Ureter (tissue), 1 donor: ENCODE measurements at regions not wholly inside any gene's neighbourhood (a gene's known extent, or its start where the extent isn't known, plus 50 kb on each side); places are given as distances from the start of the nearest gene placed in this dataset.
"Not testable (repeated sequence)": the region's sequence is repeated elsewhere in the genome, so short reads cannot be mapped to it uniquely, and the experiment has no call there.

ENCODE experiments used
- DNase-seq: peaks from one replicate; pipeline ENCODE4 v3.0.0-alpha.2; 2020; ENCODE audit warnings: low spot score
- donor health status: DM: yes; HTN: yes; CAD: no.

GRCh38 chr5:88092358-88092757 is 176.3 kb downstream of the TMEM161B start:
- DNase-seq: no peak

GRCh38 chr5:88090506-88090905 is 178.1 kb downstream of the TMEM161B start:
- DNase-seq: no peak

GRCh38 chr5:88089719-88090390 is 178.8 kb downstream of the TMEM161B start:
- no peak for DNase-seq

DNA sequence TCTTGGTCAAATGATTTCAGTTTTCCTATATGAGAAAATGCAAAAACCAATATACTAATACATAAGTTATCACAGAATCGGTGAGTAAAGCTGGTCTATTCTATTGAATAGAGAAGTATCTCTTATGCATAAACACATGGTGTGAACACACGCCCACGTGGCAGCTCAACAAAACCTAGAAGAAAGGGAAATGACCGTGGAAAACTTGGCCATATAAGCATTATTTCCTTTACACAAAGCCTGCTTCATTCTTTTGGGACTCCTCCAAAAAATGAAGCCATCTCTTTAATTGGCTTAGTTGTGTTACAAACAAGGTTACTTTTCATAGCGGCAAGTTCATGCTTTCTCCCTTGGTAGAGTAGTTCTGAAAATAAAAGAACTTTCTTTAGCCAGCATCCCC is 183.2 kb downstream of the TMEM161B start:
- no peak for DNase-seq

DNA sequence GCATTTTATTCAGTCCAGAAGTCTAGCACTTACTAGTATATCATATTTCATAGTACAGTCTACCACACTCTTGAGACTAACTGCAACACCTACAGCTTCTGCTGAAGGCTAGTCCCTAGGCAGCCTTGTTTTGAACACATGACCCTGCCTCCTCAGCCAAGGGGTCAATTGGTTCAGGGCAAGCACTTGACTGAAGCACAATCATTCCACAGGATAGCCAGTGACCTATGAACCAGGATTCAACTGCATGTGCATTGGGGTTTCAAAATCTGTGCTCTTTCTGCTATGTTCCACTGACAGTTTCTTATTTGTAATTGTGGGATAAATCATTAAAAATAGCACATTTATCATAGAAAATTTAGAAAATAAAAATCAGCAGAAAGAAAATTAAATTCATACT is 186.8 kb downstream of the TMEM161B start:
- no peak for DNase-seq

DNA sequence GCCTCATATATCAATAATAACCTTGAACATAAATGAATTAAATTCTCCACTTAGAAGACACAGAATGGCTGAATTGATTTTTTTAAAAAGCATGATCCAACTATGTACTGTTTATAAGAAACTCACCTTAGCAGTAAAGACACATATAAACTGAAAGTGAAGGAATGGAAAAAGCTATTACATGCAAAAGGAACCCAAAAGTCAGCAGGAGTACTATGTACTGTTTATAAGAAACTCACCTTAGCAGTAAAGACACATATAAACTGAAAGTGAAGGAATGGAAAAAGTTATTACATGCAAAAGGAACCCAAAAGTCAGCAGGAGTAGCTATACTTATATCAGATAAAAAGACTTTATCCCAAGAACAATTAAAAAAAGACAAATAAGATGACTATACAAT is 204.8 kb downstream of the TMEM161B start:
- no peak for DNase-seq

DNA sequence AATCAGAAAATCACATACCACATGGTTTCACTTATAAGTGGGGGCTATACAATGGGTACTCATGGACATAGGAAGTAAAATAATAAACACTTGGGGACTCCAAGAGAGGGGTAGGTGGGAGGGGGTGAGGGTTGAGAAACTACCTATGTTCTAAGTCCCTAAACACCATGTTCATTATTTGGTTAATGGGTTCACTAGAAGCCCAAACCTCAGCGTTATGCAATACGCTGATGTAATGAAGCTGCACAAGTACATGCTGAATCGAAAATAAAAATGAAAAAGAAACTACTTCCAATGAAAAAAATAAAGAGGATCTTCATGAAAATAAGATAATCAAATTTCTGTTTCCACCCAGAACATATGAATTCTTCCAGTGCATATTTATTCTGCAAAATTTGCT is 208.5 kb downstream of the TMEM161B start:
- DNase-seq: no peak

- DNase-seq: no peak
Measured at GRCh38 chr5:88058625-88059024, 210.0 kb downstream of the TMEM161B start.

DNA sequence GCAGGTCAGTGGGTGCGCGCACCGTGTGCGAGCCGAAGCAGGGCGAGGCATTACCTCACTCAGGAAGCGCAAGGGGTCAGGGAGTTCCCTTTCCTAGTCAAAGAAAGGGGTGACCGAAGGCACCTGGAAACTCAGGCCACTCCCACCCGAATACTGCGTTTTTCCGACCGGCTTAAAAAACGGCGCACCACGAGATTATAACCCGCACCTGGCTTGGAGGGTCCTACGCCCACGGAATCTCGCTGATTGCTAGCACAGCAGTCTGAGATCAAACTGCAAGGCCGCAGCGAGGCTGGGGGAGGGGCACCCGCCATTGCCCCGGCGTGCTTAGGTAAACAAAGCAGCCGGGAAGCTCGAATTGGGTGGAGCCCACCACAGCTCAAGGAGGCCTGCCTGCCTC is 216.2 kb downstream of the TMEM161B start:
- DNase-seq: not testable (repeated sequence)

DNA sequence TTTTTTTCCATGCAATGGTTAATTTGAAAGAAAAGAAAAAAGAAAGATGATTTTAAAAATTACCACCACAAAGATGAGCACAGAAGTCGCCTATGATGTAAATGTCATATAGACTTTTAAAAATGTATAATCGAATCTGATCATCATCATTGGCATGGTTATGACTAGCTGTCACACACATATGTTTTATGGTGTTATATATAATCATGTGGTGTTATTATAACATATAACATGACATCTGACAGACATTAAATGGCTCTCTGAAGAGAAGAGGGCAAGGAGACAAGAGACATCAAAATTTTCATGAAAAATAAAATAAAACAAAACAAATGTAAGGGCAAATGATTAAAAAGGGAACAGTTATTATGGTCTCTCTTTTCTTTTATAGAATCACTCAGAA is 217.5 kb downstream of the TMEM161B start:
- no peak for DNase-seq

DNA sequence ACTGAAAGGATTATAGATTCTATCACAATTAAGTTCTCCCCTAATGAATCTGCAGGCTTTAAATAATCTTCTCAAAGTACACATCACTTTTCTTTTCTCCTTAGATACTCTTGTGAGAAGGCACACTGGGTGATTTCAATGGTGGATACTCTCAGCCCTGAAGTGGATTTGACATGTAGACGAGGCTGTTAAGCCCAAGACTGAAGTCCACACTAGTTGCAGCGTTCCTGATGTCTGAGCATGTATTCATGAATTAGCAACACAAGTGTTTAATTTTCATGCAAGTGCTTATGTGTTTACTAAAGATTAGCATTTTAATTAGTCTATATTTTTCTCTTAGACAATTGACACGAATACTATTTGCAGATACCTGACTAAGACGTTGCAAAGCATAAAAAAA is 218.9 kb downstream of the TMEM161B start:
- no peak for DNase-seq

DNA sequence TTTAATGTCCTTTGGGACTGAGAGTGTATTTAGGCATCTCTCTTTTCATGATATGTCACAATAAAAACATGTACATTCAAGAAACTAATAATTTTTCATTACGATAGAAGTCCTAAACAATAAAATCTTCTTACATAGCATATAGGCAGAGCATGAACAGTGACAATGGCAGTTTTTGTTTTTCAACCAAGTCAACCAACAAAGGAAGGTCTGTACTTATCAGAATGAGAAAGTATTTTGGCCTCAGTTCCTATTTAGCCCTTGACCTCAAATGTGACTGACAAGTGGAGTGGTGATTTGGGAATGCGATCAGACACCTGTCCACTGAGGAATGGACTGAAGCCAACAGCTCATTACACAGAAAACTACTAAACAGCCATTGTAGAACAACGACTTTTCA is 219.5 kb downstream of the TMEM161B start:
- no peak for DNase-seq

DNA sequence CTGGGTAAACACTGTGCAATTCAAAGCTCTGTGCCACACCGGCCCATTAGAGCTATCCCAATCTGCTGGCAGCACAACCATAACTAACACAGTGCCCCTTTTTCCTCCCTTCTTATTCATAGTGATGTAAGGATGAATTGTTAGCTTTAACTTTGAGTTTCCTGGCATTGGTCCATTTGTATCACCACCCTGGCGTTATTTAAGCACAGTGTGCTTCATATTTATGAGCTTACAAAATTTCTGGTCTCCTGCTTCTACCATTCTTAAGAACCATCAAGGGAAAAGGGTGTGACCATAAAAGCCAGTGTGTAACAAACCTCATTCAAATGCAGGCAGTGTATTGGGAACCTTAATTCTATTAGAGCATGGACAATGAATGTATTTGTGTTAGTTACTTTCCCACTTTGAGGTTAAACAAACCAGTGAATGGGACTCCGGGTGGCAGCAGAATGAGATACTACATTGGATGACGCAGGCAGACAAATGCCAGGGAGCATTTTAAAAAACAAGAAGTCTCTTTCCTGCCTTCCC is 222.6 kb downstream of the TMEM161B start:
- no peak for DNase-seq

DNA sequence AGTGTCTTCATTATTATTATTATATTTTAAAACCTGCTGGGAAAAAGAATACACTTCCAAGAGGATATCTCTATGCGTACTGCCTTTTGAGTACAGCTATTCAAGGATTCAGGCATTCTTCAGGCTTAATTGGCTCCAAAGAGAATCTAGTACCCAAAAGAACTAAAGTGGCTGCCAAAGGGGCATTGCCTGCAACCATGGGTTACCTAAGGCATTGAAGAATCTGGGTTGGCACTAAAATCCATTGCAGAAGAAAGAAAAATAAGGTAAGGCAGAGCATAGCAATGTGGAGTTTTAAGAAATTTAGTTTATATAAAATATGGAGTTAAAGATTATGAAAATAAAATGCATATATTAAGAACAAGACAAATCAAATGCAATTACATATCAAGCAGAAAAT is 223.5 kb downstream of the TMEM161B start:
- no peak for DNase-seq

DNA sequence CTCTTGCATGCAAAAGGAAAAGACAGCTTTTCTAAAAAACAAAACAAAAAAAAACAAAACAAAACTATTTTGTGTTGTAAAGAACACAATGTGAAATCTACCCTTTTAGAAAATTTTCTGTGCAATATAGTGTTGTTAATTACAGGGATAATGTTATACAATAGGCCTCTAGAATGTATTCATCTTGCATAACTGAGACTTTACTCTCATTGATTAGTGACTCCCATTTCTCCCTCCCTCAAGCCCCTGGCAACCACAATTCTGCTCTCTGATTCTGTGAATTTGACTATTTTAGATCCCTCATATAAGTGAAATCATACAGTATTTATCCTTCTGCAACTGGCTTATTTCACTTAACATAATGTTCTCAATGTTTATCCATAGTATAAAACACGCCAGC is 234.1 kb downstream of the TMEM161B start:
- DNase-seq: no peak

DNA sequence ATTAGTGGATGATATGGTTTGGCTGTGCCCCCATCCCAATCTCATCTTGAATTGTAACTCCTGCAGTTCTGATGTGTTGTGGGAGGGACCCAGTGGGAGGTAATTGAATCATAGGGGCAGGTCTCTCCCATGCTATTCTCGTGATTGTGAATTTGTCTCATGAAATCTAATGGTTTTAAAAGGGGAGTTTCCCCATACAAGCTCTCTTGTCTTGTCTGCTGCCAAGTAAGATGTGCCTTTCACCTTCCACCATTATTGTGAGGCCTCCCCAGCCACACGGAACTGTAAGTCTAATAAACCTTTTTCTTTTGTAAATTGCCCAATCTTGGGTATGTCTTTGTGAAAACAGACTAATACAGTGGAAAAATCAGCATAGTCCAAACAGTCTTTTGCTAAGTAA is 235.5 kb downstream of the TMEM161B start:
- no peak for DNase-seq

DNA sequence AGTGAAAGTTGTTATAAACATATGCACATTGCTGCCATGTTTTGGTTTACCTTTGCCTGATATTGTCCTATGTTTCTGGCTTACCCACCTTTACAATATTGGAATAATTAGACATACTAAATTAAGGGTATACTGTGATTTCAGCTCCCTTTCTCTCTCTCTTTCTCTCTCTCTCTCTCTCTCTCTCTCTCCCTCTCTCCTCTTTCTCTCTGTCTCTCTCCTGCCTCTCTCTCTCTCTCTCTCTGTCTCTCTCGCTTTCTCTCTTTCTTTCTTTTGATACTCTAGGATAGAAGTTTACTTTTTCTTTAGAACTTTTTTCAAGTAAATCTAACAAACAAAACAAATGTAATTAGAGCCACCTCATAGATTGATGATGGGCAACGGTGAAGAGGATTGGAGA is 239.6 kb downstream of the TMEM161B start:
- DNase-seq: no peak

DNA sequence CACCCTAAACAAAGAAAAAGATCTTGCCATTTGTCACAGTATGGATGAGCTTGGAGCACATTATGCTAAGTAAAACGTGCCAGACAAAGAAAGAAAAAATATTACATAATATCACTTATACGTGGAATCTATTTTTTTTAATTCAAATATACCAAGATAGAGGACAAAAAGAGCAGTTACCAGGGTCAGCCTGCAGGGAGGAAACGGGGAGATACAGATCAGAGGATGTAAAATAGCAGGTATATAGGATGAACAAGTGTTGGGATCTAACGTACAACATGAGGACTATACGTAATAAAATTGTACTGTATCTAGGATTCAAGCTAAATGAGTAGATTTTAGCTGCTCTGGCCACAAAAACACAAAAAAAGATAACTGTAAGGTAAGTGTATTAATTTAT is 247.5 kb downstream of the TMEM161B start:
- DNase-seq: no peak

- DNase-seq: not testable (repeated sequence)
Measured at GRCh38 chr5:88014984-88015383, 253.7 kb downstream of the TMEM161B start.

- DNase-seq: no peak
Measured at GRCh38 chr5:88000877-88001276, 267.8 kb downstream of the TMEM161B start.

DNA sequence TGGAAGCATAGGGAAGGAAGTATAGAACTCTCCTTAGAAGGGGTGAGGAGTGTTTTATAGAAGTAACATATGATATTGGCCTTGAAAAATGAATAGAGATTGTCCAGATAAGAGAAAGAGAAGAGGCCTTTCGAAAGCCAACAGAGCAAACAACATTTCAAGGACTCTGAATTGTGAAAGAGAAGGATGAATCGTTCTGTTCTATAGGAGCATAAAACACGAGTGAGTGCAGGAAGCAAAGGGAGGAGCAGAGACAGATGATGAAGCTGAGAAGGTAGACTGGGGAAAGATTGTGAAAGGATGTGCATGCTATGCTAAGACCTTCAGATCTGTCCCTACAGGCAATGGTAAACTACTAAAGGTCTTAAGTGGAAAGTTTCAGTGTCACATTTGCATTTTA is 271.0 kb downstream of the TMEM161B start:
- DNase-seq: no peak

DNA sequence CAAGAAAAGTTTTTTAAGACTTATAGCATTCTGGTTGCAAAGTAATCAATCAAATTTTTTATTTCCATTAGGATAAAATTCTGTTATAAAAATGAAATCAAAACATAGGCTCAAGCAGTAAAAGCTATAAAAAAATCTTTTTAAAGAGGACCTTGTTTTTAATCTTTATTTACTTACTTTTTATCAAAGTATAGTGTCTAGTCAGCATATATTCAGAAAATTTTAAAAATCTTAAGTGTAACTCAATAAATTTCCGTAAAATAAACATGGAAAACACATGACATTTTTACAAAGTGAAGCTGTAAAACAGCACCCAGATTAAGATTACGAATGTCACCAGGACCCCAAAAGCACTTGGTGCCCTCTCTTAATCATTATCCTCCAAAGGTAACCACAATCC is 302.4 kb downstream of the TMEM161B start:
- DNase-seq: no peak

GRCh38 chr5:87954121-87954520 is 314.5 kb downstream of the TMEM161B start:
- no peak for DNase-seq

DNA sequence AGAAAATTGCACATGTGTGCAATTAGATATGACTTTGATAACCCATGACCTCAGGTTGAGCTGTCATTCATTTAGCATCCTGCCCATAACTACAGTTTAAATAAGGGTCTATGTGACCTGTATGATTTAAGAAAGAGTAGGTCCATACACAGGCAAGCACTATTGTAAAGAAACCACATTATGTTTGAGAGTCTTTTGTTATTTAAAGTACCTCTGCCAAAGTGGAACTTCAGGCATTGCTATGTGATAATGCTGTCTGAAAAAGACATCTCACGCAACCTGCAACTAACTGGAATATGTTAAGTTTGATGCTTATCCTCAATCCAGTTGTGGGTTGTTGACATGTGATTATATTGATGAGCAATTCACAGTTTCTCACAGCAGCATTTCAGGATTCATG is 317.0 kb downstream of the TMEM161B start:
- no peak for DNase-seq
